Ishikawa (cell line): ENCODE measurements at regions not wholly inside any gene's neighbourhood (a gene's known extent, or its start where the extent isn't known, plus 50 kb on each side); places are given as distances from the start of the nearest gene placed in this dataset.

Source experiments
- CEBPB ChIP-seq: IDR thresholded peaks from 2 replicates; pipeline ENCODE4 v1.6.1; 2012
- CREB1 ChIP-seq: IDR thresholded peaks from 2 replicates; pipeline ENCODE4 v1.6.1; 2012; ENCODE audit warnings: low read depth
- EGR1 ChIP-seq: IDR thresholded peaks from 2 replicates; pipeline ENCODE4 v1.6.1; 2012
- EP300 ChIP-seq: IDR thresholded peaks from 2 replicates; pipeline ENCODE4 v1.6.1; 2012; ENCODE audit warnings: borderline replicate concordance
- MAX ChIP-seq: IDR thresholded peaks from 2 replicates; pipeline ENCODE4 v1.6.1; 2012
- RAD21 ChIP-seq: IDR thresholded peaks from 2 replicates; pipeline ENCODE4 v1.6.1; 2012; ENCODE audit warnings: low read depth
- REST ChIP-seq: IDR thresholded peaks from 2 replicates; pipeline ENCODE4 v1.6.1; 2012; ENCODE audit warnings: low read depth, mild to moderate bottlenecking
- TAF1 ChIP-seq: IDR thresholded peaks from 2 replicates; pipeline ENCODE4 v1.6.1; 2012; ENCODE audit warnings: low read depth, mild to moderate bottlenecking
- TCF12 ChIP-seq: IDR thresholded peaks from 2 replicates; pipeline ENCODE4 v1.6.1; 2012; ENCODE audit warnings: low read depth
- YY1 ChIP-seq: IDR thresholded peaks from 2 replicates; pipeline ENCODE4 v1.6.1; 2012; ENCODE audit warnings: low read depth
- ZBTB7A ChIP-seq: IDR thresholded peaks from 2 replicates; pipeline ENCODE4 v1.6.1; 2012; ENCODE audit warnings: low read depth

- TF ChIP-seq EGR1, result no peak
- TF ChIP-seq RAD21, result no peak
- no peak for TF ChIP-seq TAF1
- TF ChIP-seq CEBPB, result no peak
- no peak for TF ChIP-seq YY1
- no peak for TF ChIP-seq EP300
- TF ChIP-seq TCF12, result no peak
- no peak for TF ChIP-seq REST
- no peak for TF ChIP-seq CREB1
- TF ChIP-seq ZBTB7A, result no peak
- no peak for TF ChIP-seq MAX
Observed at GRCh38 chr10:65041307-65041706, 1520.1 kb downstream of the REEP3 start.
